Endothelial cell of umbilical vein (primary cell): ENCODE measurements at regions not wholly inside any gene's neighbourhood (a gene's known extent, or its start where the extent isn't known, plus 50 kb on each side); places are given as distances from the start of the nearest gene placed in this dataset.

Experiments
- BruUV-seq: library from RNA; stranded (reverse); fragments of 400-500 nt; replicated peaks from 2 replicates; lab custom pipeline; 2021; lab: Mats Ljungman, UMichigan
- CTCF ChIA-PET: fragments of 300-600, 350-600 bp; sonication (Branson Sonifier 250); formaldehyde crosslinking; loops from one replicate; lab custom pipeline; 2021; ENCODE audit warnings: antibody characterized with exemption, inconsistent platforms; lab: Charles Lee
- POLR2A ChIA-PET: fragments of 300-600, 350-600 bp; sonication (Branson Sonifier 250); formaldehyde crosslinking; loops from one replicate; lab custom pipeline; 2021; ENCODE audit warnings: antibody characterized with exemption, inconsistent platforms; lab: Charles Lee
- DNase-seq: peaks from one replicate; pipeline ENCODE4 v3.0.0-alpha.2; 2011; ENCODE audit warnings: low read depth, low spot score
- FAIRE-seq: peaks from 2 replicates; lab custom pipeline; 2011; peaks lifted over from hg19 to GRCh38; lab: Jason Lieb, UNC
- H2AFZ ChIP-seq: 2 replicates; pipeline ENCODE4 v1.6.0; 2012; ENCODE audit warnings: low read depth, low read length, control low read depth, inconsistent platforms
- H3K27ac ChIP-seq: 2 replicates; pipeline ENCODE4 v1.5.1; 2011; ENCODE audit warnings: low read depth, mild to moderate bottlenecking, control low read depth, low read length, moderate library complexity; ENCODE audit not compliant: insufficient read depth
- H3K27me3 ChIP-seq, 2 experiments: 2 replicates each; pipeline versions ENCODE4 v1.6.0 to v1.6.1; 2011; ENCODE audit warnings: low read length in 2 of 2, mixed read lengths in 1 of 2; ENCODE audit not compliant: control insufficient read depth in 2 of 2, insufficient read depth in 2 of 2
- H3K36me3 ChIP-seq, 2 experiments: 2 replicates in 1 of 2; 3 replicates in 1 of 2; pipeline ENCODE4 v1.5.1; 2011; ENCODE audit warnings: low read length in 2 of 2, mild to moderate bottlenecking in 1 of 2, moderate library complexity in 1 of 2; ENCODE audit not compliant: control insufficient read depth in 2 of 2, insufficient read depth in 2 of 2; ENCODE audit errors: extremely low read depth in 1 of 2
- H3K4me1 ChIP-seq: 3 replicates; pipeline ENCODE4 v1.5.1; 2011; ENCODE audit warnings: mild to moderate bottlenecking, low read length; ENCODE audit not compliant: control insufficient read depth, insufficient read depth; ENCODE audit errors: extremely low read depth
- H3K4me2 ChIP-seq: 2 replicates; pipeline ENCODE4 v1.6.1; 2011; ENCODE audit warnings: low read length, control low read depth, mixed read lengths; ENCODE audit not compliant: insufficient read depth
- H3K4me3 ChIP-seq, 3 experiments: fragments of 200-600 bp in 1 of 3; sonication (generic), shearing (Covaris generic) in 1 of 3; replicated peaks in 1 of 3; 2 replicates each; pipeline ENCODE4 v1.5.1; 2011 to 2016; ENCODE audit warnings: control low read depth in 3 of 3, low read length in 3 of 3, mild to moderate bottlenecking in 2 of 3, inconsistent platforms in 1 of 3, low read depth in 1 of 3, moderate library complexity in 1 of 3; ENCODE audit not compliant: insufficient read depth in 1 of 3
- H3K79me2 ChIP-seq: 2 replicates; pipeline ENCODE4 v1.6.0; 2012; ENCODE audit warnings: low read length, inconsistent platforms; ENCODE audit not compliant: control insufficient read depth, insufficient read depth
- H3K9ac ChIP-seq: replicated peaks from 2 replicates; pipeline ENCODE3; 2011; ENCODE audit warnings: low read length, control low read depth; ENCODE audit not compliant: insufficient read depth; ENCODE audit errors: extremely low read depth
- H3K9me1 ChIP-seq: replicated peaks from 3 replicates; pipeline ENCODE4 v1.6.0; 2011; ENCODE audit warnings: mild to moderate bottlenecking, low read length; ENCODE audit not compliant: control insufficient read depth, insufficient read depth; ENCODE audit errors: extremely low read depth
- H3K9me3 ChIP-seq: replicated peaks from 2 replicates; pipeline ENCODE4 v1.5.1; 2012; ENCODE audit warnings: low read length, inconsistent platforms; ENCODE audit not compliant: control insufficient read depth, insufficient read depth
- H4K20me1 ChIP-seq: replicated peaks from 2 replicates; pipeline ENCODE3; 2011; ENCODE audit warnings: mild to moderate bottlenecking, low read length; ENCODE audit not compliant: control insufficient read depth, insufficient read depth; ENCODE audit errors: extremely low read depth
- CTCF ChIP-seq, 2 donors: IDR thresholded peaks; 1 replicate in 1 of 2; 2 replicates in 1 of 2; pipeline ENCODE4 v1.5.1; 2011; ENCODE audit warnings: low read length in 2 of 2, mild to moderate bottlenecking in 2 of 2, moderate library complexity in 2 of 2, control low read depth in 1 of 2, inconsistent platforms in 1 of 2, low read depth in 1 of 2; ENCODE audit not compliant: insufficient read depth in 1 of 2; ENCODE audit errors: extremely low read depth in 1 of 2
- EZH2 ChIP-seq: IDR thresholded peaks from 2 replicates; pipeline ENCODE4 v1.6.1; 2012; ENCODE audit warnings: borderline replicate concordance, low read depth, mild to moderate bottlenecking, moderate library complexity, low read length, inconsistent platforms; ENCODE audit not compliant: severe bottlenecking
- FOS ChIP-seq: IDR thresholded peaks from 2 replicates; pipeline ENCODE4 v1.6.1; 2011; ENCODE audit warnings: mild to moderate bottlenecking, low read length, moderate library complexity, borderline replicate concordance; ENCODE audit not compliant: insufficient read depth
- GATA2 ChIP-seq: IDR thresholded peaks from 2 replicates; pipeline ENCODE4 v1.7.0; 2011; ENCODE audit warnings: low read depth, mild to moderate bottlenecking, moderate library complexity, mixed read lengths, low read length; ENCODE audit not compliant: insufficient read length, insufficient read depth
- JUN ChIP-seq: IDR thresholded peaks from 2 replicates; pipeline ENCODE4 v1.6.1; 2011; ENCODE audit warnings: borderline replicate concordance, low read depth; ENCODE audit not compliant: insufficient read length, insufficient read depth
- MAX ChIP-seq: IDR thresholded peaks from 2 replicates; pipeline ENCODE4 v1.6.1; 2011; ENCODE audit not compliant: insufficient read depth, insufficient read length
- MYC ChIP-seq: IDR thresholded peaks from one replicate; pipeline ENCODE4 v1.6.1; 2011; ENCODE audit warnings: mild to moderate bottlenecking, low read depth, low read length
- POLR2A ChIP-seq: IDR thresholded peaks from 2 replicates; pipeline ENCODE4 v1.6.1; 2012; ENCODE audit warnings: low read depth, mild to moderate bottlenecking, control low read depth, low read length
- POLR2AphosphoS5 ChIP-seq: IDR thresholded peaks from 2 replicates; pipeline ENCODE4 v1.6.1; 2012; ENCODE audit warnings: low read depth, mild to moderate bottlenecking, control low read depth, low read length, moderate library complexity; ENCODE audit not compliant: insufficient read depth
- dilution Hi-C: fragments of 300-500 bp; cut with MboI; formaldehyde crosslinking; loops from one replicate; pipeline ENCODE4 v1.15.0; 2019; ENCODE audit warnings: low sequenced_read_pairs; ENCODE audit not compliant: extremely low pct_ligation_motif_present
- intact Hi-C: fragments of 100-400 bp; cut with micrococcal nuclease; formaldehyde crosslinking; loops from one replicate; pipeline ENCODE4 v1.10.0; 2022

GRCh38 chr6:156657296-156657695 lies 119.9 kb upstream of the ARID1B start:
- DNase-seq (no peak), FAIRE-seq (no peak)
- Histone ChIP-seq H3K36me3 (no peaks in the 10 kb centered on the region), H3K27me3 (peaks cover 8 to 10% of the 10 kb centered on the region in 2 experiments), H3K4me1 (no peaks in the 10 kb centered on the region), H2AFZ (no peak overlapping the region), H3K9me3 (no peaks in the 10 kb centered on the region), H3K9me1 (no peaks in the 10 kb centered on the region), H3K9ac (no peak overlapping the region), H3K4me3 (no peak overlapping the region), H3K79me2 (no peaks in the 10 kb centered on the region), H3K4me2 (no peak overlapping the region), H4K20me1 (no peaks in the 10 kb centered on the region), H3K27ac (no peak overlapping the region)
- BruUV-seq = no TSS peak
- dilution Hi-C loops = no loop called here
- ChIA-PET CTCF (no interaction called here), POLR2A (no interaction called here)
- intact Hi-C loops = no loop called here
- no peak for TF ChIP-seq EZH2
- no peak for TF ChIP-seq GATA2
- no peak for TF ChIP-seq MAX
- no peak for TF ChIP-seq FOS
- no peak for TF ChIP-seq JUN
- TF ChIP-seq MYC = no peak
- no peak for TF ChIP-seq CTCF (IDR thresholded peaks at IDR 0.05; ENCODE audit: extremely low read depth in 1 of 2, insufficient read depth in 1 of 2, low read depth in 1 of 2, low read length in 2 of 2)
- TF ChIP-seq POLR2AphosphoS5 = no peak
- no peak for TF ChIP-seq POLR2A
